Cardiac fibroblast (primary cell): ENCODE measurements at regions not wholly inside any gene's neighbourhood (a gene's known extent, or its start where the extent isn't known, plus 50 kb on each side); places are given as distances from the start of the nearest gene placed in this dataset.

ENCODE experiments used
- DNase-seq, 2 donors: peaks; one replicate each; pipeline versions ENCODE4 v3.0.0 to v3.0.0-alpha.2; 2010; ENCODE audit warnings: low read depth in 2 of 2
- H3K4me3 ChIP-seq, 2 donors: replicated peaks in 1 of 2; 1 replicate in 1 of 2; 2 replicates in 1 of 2; pipeline ENCODE4 v1.5.1; 2011; ENCODE audit warnings: low read depth in 2 of 2, low read length in 2 of 2, mild to moderate bottlenecking in 2 of 2, moderate library complexity in 1 of 2
- TF ChIP-seq, protein P1 (sequence below): IDR thresholded peaks from one replicate; pipeline ENCODE4 v1.5.1; 2011; ENCODE audit warnings: low read depth, mild to moderate bottlenecking, low read length, inconsistent platforms

DNA sequence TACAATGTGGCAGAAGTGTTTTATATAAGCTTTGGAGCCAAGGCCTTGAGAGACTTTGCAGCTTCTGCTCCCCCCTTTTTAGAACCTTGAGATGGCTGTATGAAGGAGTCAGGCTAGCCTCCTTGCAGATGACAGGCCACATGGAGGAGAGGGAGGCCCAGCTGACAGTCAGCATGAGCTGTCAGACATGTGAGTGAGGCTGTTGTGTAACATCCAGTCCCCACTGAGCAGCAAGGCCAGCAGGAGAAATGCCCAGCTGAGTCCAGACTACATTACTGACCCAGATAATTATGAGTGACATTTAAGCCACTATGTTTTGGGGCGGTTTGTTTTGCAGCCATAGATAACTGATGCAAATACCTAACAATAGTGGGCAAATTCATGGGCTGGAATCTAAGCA is 515.3 kb upstream of the ARX start:
- peak; percentile 24 to 53 for DNase-seq
- no peak overlapping the region for H3K4me3 ChIP-seq
- TF ChIP-seq, protein P1, sequence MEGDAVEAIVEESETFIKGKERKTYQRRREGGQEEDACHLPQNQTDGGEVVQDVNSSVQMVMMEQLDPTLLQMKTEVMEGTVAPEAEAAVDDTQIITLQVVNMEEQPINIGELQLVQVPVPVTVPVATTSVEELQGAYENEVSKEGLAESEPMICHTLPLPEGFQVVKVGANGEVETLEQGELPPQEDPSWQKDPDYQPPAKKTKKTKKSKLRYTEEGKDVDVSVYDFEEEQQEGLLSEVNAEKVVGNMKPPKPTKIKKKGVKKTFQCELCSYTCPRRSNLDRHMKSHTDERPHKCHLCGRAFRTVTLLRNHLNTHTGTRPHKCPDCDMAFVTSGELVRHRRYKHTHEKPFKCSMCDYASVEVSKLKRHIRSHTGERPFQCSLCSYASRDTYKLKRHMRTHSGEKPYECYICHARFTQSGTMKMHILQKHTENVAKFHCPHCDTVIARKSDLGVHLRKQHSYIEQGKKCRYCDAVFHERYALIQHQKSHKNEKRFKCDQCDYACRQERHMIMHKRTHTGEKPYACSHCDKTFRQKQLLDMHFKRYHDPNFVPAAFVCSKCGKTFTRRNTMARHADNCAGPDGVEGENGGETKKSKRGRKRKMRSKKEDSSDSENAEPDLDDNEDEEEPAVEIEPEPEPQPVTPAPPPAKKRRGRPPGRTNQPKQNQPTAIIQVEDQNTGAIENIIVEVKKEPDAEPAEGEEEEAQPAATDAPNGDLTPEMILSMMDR: no peak

DNA sequence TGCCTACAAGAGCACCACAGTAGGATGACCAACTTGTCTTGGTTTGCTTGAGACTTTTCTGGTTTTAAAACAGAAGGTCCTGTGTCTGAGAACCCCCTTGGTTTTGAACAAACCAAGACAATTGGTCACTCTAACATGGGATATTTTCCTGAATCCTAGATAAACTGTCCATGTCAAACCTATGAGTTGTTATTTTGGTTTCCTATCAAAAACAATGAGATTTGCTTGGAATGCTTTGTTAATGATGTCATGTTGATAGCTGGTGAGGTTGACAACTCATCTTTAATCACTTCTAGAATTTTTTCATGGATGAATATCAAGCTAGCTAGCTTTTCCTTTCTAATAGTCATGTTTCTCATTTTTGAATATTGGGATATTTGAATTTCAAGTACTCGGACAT is 518.3 kb upstream of the ARX start:
- TF ChIP-seq, protein P1: no peak
- peak in 1 of 2 donors; percentile 33 for DNase-seq
- no peak overlapping the region for H3K4me3 ChIP-seq

DNA sequence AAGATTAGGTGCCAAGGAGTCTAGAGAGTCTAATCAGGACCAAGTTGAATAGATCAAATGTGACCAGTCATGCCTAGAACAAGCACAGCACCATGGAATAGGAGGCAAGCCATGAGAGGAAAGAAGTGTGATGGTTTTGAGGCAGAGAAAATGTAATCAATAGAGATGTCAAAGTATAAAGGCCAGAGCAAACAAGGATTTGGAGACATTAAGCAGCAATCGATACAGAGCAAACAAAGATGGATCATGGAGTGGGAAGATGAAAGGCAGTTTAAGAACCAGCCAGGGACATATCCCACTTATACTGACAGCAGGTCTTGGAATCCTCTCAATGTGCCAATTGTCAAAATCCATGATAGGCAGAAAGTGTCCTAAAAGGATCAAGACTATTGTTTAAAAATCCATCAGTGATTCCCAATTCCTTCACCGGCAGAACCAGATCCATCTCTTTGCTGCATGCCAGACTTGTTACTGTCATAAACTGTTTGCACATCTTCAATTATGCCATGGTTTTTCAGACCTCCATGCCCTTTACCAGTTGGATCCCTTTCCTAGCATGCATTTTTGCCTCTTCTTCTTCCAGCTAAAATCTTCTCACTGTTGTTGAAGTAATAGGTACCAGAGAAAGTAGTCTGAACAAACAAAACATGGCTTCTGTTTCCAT is 520.7 kb upstream of the ARX start:
- TF ChIP-seq, protein P1: no peak
- no peak overlapping the region for H3K4me3 ChIP-seq
- no peak for DNase-seq

DNA sequence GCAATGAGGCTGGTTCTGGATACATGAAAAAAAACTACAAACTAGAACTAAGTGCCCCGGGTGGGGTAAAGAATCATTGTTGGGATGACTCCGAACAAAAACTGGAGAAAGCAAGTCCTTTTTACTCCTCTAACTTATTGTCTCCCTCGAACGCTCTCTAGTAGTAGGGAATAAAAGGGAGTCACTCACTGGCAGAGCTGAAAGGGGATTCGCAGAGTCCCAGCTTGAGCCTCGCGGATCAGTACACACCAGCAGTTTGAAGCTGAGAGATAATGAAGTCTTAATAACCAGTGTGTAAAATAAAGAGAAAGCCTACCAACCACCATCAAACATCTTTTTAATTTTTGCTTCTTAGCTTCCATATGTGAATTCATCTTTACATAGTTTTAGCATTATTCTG is 521.9 kb upstream of the ARX start:
- no peak overlapping the region for H3K4me3 ChIP-seq
- DNase-seq: no peak
- TF ChIP-seq, protein P1: no peak

DNA sequence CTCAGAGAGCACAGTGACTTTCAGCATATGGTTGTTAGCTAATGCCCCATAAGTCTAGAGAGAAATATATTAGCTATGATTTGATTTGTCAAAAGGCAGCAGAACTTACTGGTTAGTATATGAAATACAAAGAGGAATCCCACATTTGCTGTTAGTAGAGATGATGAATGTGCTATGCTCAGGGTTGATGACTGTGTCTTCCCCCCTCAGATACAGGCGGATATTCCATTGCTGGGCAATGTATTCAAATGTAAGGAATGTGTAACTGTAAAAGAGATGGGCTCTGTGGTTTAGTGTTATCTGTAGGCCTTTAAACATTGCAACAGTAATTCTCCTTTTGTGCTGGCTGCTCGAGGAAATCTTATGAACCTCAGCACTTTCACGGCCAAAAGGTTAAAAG is 528.9 kb upstream of the ARX start:
- TF ChIP-seq, protein P1: no peak
- DNase-seq: peak; percentile 43 to 44
- H3K4me3 ChIP-seq: no peak overlapping the region

DNA sequence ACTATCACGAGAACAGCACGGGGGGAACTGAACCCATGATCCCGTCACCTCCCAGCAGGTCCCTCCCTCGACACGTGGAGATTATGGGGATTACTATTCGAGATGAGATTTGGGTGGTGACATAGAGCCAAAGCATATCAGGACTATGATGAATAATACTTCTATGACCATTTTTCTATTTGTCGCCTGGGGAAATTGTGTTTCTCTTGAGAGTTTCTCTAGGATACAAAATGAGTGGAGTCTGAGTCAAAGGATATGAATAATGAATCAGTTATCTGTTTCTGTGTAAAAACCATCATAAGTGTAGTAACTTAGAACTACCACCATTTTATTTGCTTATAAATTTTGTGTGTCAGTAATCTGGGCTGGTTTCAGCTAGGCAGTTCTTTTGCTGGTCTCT is 533.0 kb upstream of the ARX start:
- TF ChIP-seq, protein P1: no peak
- no peak overlapping the region for H3K4me3 ChIP-seq
- DNase-seq: peak in 1 of 2 donors; percentile 57

DNA sequence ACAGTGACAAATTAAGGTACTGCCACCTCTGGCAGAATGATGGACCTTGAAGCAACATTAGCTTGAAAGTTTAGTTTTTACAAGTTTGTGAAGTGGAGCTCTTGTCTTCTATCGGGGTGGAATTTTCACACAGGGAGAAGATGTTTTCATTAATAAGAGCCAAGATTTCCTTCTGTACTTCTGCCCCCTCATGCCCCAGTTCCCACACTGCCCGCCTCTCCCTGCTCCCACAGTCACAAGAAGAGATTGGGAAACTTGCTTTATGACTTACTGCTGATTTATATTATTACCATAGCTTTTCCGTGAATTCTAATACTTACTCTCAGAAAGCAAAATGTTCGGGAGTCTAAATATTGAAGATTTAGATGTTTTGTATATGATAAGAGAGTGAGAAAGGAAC is 539.8 kb upstream of the ARX start:
- DNase-seq: no peak
- TF ChIP-seq, protein P1: no peak
- H3K4me3 ChIP-seq: no peak overlapping the region
